ENCODE measurements at regions not wholly inside any gene's neighbourhood (a gene's known extent, or its start where the extent isn't known, plus 50 kb on each side); places are given as distances from the start of the nearest gene placed in this dataset.
"Not testable (repeated sequence)": the region's sequence is repeated elsewhere in the genome, so short reads cannot be mapped to it uniquely, and the experiment has no call there.

DNA sequence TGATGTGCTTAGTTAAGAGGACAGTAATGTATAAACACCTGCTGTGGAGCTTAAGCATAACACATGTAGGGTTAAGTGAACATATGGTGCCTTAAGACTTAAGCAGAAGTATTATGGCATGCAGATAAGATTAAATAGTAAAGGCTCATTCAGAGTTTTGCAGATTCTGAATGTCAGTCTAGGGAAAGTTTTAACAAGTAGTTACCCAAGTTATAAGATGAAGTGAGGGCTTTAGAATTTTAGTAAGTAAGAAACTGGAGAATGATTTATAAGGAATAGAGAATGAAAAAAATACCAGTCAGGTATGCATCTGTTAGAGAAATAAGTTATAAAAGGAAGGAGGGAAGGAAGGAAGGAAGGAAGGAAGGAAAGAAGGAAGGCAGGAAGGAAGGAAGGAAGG, 902.1 kb downstream of the TRAM1L1 start:
- in situ Hi-C loops (cut with MboI; ENCODE audit: low sequenced_read_pairs): no loop called here

DNA sequence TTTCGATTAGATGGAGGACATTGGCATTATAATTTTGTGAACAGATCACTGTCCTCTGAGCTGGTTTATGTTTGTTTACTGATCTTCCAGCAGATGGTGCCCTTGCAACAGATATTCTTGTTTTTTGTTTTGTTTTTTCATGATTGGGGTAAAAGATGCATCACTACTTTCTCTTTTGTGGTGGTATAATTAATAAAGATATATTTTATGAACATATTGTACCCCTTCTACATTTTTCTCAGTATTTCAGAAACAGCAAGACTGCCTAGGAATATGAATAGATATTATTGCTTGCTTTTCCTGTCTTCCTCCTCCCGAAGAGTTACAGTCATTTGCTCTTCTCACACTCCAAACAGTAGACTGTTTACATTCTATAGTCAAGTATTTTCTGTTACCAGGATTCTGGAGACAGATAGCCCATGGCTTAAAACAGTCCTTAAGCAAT, 905.2 kb downstream of the TRAM1L1 start:
- in situ Hi-C loops (cut with MboI; ENCODE audit: low sequenced_read_pairs): no loop called here

DNA sequence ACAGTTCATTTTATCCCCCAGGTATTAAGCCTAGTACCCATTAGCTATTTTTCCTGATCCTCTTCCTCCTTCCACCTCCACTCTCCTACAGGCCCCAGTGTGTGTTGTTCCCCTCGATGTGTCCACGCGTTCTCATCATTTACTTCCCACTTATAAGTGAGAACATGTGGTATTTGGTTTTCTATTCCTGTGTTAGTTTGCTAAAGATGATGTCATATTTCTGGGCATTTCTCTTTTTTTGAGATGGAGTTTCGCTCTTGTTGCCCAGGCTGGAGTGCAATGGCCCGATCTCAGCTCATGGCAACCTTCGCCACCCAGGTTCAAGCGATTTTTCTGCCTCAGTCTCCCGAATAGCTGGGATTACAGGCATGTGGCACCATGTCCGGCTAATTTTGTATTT, 934.0 kb downstream of the TRAM1L1 start:
- in situ Hi-C loops (cut with MboI; ENCODE audit: low sequenced_read_pairs): not testable (repeated sequence)

DNA sequence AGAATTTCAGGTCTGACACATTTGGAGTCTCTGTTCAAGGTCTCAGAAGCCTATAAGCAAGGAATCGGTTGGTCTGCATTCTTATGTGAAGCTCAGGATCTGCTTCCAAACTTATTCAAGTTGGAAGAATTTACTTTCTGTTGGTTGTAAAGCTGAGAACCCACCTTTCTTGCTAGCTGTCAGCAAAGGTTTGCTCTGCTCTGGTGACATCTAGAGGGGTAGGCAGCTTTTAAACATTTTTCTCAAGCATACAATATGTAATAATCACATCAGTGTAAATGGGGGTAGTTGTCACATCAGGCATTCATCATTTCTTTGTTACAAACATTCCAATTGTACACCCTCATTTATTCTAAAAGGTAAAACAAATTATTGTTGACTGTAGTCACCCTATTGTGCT, 935.2 kb downstream of the TRAM1L1 start:
- in situ Hi-C loops (cut with MboI; ENCODE audit: low sequenced_read_pairs): no loop called here

DNA sequence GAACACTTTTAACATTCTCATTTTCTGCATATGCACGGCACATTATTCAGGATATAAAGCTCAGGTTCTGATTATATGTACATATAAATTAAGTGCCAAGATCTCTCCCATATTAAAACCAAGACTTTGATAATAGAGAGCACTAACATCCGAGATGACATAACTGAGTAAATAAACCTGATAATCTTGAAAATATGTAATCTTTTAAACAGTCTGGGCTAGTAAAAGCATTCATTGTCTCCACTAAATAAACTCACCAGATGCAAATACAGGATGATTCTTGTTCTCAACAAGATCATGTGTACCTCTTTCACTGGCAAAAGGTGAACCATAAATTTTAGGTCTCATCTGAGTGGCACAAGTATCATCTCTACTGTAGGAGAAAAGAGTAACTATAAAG, 942.2 kb downstream of the TRAM1L1 start:
- in situ Hi-C loops (cut with MboI; ENCODE audit: low sequenced_read_pairs): no loop called here

DNA sequence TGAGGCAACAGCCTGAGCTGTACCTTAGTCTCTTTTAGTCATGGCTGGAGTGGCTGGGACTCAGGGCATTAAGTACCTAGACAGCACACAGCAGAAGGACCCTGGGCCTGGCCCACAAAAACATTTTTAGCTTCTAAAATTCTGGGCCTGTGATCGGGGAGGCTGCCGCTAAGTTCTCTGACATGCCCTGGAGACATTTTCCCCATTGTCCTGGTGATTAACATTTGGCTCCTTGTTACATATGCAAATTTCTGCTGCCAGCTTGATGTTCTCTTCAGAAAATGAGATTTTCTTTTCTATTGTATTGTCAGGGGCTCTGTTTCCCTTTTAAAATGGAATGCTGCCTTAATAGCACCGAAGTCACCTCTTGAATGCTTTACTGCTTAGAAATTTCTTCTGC, 952.4 kb downstream of the TRAM1L1 start:
- in situ Hi-C loops (cut with MboI; ENCODE audit: low sequenced_read_pairs): no loop called here

DNA sequence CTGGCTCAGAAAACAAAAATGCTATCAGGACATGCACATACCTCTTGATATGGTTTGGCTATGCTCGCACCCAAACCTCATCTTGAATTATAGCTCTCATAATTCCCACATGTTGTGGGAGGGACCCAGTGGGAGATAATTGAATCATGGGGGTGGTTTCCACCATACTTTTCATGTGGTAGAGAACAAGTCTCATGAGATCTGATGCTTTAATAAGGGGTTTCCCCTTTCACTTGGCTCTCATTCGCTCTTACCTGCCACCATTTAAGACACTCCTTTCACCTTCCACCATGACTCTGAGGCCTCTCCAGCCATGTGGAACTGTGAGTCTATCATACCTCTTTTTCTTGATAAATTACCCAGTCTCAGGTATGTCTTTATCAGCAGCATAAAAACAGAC, 958.6 kb downstream of the TRAM1L1 start:
- in situ Hi-C loops (cut with MboI; ENCODE audit: low sequenced_read_pairs): no loop called here

DNA sequence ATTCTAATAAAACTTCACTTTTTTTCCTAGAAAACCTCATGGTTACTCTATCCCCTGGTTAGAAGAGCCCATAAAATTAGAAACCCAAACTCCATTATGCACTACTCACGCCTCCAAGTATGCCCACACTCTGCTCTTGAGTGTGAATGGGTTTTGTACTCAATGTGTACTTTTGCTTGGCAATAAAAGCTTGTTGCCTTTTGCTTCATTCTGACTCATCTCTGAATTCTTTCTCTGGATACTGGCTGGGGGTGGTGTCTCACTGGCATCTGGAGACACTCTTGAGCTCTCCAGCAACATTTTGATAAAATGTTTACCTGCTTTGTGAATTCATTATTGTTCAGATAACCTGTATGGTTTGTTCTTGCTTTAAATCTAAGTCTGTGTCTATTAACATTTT, 963.3 kb downstream of the TRAM1L1 start:
- in situ Hi-C loops (cut with MboI; ENCODE audit: low sequenced_read_pairs): no loop called here

DNA sequence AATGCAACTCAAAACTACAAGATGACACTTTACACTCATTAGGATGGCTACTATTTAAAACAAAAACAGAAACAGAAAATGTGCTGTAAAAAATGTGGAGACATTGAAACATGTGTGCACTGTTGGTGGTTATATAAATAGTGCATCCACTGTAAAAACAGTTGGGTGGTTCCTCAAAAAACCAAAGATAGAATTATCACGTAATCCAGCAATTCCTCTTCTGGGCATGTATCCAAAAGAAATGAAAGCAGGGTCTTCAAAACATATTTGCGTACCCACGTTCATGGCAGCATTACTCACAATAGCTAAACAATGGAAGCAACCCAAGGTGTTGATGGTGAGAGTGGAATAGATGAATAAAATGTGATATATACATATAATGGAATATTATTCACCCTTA, 967.2 kb downstream of the TRAM1L1 start:
- in situ Hi-C loops (cut with MboI; ENCODE audit: low sequenced_read_pairs): no loop called here

DNA sequence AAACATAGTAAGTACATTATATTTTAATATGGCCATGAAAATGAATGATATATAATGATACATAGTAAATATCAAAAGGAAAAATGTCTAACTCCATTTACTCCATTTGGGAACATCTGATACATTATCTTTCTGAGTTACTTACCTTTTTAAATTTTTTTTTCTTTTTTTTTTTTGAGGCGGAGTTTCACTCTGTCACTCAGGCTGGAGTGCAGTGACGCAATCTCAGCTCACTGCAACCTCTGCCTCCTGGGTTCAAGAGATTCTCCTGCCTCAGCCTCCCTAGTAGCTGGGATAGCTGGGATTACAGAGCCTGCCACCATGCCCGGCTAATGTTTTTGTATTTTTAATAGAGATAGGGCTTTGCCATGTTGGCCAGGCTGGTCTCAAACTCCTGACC, 972.5 kb downstream of the TRAM1L1 start:
- in situ Hi-C loops (cut with MboI; ENCODE audit: low sequenced_read_pairs): not testable (repeated sequence)

DNA sequence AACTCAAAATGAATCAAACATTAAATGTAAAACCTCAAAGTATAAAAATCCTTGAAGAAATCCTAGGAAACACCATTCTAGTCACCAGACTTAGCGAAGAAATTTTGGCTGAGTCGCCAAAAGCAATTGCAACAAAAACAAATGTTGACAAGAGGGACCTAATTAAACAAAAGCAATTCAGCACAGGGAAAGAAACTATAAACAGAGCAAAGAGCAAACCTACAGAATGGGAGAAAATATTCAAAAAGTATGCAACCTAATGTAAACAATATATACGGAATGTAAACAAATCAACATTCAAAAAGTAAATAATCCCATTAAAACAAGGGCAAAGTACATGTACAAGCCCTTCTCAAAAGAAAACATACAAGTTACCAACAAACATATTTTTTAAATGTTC, 974.7 kb downstream of the TRAM1L1 start:
- in situ Hi-C loops (cut with MboI; ENCODE audit: low sequenced_read_pairs): no loop called here

DNA sequence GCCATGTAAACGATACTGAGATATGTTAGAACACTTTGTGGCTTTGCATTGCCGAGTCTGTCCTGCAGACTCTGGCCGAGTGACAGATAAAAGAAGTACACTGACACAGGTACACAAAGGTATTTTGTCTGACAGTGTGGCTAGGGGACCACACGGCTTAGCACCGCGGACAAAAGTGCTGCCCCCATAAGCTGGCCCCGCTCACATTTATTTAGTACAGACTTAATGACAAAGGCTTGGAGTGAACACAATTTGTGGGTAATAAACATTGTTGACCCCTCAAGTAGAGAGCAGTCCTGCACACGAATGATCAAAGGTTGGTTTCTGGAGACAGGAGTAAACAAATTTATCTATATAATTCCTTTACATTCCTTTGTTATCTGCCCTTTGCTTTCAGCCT, 976.8 kb downstream of the TRAM1L1 start:
- in situ Hi-C loops (cut with MboI; ENCODE audit: low sequenced_read_pairs): no loop called here

DNA sequence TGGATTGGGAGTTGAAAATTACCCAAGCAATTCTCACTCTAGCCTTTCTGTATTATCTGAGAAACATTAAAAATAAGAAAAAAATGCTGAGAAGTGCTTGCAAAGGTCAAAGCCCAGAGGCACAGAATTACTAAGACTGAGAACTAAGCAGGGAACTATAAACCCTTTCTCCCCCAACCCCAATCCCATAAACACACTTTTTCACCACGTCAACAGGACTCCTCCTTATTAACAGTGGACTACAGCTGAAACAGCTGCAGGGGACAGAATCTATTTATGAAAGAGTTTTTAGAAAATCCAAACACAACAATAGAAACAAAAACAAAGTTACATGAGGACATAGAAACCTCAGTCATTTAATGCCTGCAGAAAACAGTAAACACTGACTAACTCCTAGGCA, 984.1 kb downstream of the TRAM1L1 start:
- in situ Hi-C loops (cut with MboI; ENCODE audit: low sequenced_read_pairs): no loop called here

DNA sequence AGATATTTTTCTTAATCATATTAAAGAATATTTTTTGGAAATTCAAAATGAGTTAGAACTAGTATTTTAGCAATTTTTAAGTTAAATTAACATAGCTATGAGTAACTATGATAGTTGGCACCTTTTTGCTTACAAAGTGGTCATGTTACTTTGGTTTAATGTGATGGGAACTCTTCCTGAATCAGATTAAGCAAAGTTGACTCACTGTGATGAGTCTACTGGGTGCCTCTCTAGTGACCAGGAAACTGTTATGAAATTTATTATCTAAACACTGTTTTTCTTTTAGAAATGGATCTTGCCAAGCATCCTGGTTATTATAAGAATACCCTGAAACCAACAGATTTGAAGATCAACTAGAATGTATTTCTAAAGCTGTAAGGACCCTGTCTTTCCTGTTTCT, 985.8 kb downstream of the TRAM1L1 start:
- in situ Hi-C loops (cut with MboI; ENCODE audit: low sequenced_read_pairs): no loop called here

DNA sequence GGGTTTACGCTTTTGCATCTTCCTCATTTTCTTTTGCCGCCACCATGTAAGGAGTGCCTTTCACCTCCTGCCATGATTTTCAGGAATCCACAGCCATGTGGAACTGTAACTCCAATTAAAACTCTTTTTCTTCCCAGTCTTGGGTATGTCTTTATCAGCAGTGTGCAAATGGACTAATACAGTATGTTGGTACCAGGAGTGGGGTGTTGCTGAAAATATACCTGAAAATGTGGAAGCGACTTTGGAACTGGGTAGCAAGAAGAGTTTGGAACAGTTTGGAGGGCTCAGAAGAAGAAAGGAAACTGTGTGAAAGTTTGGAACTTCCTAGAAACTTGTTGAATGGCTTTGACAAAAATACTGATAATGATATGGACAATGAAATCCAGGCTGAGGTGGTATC, 983.9 kb upstream of the NDST4 start:
- in situ Hi-C loops (cut with MboI; ENCODE audit: low sequenced_read_pairs): not testable (repeated sequence)

DNA sequence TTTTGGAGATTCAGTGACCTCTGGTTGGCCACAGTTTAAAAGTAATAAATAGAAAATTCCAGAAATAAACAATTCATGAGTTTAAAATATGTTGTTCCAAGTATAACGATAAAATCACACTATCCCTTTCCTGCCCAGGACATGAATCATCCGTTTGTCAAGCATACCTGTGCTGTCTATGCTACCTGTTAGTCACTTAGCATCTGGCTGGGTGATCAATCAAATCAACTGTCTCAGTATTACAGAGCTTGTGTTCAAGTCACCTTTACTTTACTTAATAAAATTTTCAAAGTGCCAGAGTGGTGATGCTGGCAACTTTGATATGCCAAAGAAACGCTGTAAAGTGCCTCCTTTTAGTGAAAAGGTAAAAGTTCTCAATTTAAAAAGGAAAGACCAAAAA, 979.5 kb upstream of the NDST4 start:
- in situ Hi-C loops (cut with MboI; ENCODE audit: low sequenced_read_pairs): no loop called here

DNA sequence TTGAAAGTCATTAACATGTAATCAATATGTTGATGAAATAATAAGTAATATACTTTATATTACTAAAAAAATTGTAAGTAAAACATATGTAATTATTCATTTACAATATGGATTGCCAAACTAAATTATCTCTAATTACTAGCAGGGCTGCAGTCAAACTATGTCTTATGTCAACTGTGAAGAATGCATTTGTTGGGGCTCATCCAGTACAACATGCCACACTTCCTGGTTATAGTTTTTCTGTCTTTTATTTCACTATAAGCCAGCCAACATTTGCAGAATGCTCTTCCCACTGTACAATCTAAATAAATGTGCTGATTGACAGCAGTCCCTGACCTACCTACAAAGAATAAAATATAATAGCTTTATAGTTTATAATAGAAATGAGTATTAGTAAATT, 975.4 kb upstream of the NDST4 start:
- in situ Hi-C loops (cut with MboI; ENCODE audit: low sequenced_read_pairs): no loop called here

DNA sequence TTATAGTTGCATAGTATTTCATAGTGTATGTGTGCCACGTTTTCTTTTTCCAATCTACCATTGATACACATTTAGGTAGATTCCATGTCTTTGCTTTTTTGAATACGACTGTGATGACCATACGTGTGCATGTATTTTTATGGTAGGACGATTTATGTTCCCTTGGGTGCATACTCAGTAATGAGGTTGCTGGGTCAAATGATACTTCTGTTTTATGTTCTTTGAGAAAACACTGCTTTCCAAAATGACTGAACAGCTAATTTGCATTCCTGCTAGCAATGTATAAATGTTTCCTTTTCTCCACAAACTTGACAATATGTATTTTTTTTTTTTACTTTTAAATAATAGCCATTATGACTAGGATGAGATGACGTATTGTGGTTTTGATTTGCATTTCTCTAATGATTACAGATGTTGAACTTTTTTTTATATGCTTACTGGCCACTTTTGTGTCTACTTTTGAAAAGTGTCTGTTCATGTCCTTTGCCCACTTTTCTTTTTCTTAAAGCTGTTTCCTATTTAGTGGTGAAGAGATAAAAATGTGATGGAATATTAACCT, 969.5 kb upstream of the NDST4 start:
- in situ Hi-C loops (cut with MboI; ENCODE audit: low sequenced_read_pairs): no loop called here

DNA sequence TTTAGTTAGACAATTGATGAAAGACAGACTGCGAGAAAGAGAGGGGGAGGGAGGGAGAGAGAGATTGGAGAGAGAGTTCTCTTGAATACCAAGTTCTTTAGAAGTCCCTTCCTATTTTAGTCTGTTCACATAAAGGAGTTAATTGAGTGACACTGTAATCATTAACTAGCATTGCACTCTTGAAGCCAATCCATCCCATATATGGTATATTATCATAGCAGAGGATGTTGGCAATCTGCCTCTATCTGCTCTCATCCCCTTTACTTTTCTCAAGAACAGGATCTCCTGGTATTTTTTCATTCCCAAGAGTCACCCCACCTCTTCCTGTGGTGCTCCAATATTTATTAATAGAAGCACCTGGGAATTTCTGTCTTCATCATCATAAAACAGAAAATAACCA, 959.6 kb upstream of the NDST4 start:
- in situ Hi-C loops (cut with MboI; ENCODE audit: low sequenced_read_pairs): no loop called here

DNA sequence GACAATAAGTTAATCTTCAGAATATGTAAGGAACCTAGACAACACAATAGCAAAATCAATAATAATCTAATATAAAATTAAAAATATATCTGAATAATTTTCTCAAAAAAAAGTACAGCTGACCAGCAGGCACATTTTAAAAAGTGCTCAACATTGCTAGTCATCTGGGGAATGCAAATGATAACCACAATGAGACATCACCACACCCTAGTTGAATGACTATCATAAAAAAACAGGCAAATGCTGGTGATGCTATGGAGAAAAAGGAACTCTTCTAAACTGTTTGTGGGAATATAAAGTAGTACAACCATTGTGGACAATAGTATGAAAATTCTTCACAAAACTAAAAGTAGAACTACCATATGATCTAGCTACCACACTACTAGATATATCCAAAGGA, 956.9 kb upstream of the NDST4 start:
- in situ Hi-C loops (cut with MboI; ENCODE audit: low sequenced_read_pairs): no loop called here

DNA sequence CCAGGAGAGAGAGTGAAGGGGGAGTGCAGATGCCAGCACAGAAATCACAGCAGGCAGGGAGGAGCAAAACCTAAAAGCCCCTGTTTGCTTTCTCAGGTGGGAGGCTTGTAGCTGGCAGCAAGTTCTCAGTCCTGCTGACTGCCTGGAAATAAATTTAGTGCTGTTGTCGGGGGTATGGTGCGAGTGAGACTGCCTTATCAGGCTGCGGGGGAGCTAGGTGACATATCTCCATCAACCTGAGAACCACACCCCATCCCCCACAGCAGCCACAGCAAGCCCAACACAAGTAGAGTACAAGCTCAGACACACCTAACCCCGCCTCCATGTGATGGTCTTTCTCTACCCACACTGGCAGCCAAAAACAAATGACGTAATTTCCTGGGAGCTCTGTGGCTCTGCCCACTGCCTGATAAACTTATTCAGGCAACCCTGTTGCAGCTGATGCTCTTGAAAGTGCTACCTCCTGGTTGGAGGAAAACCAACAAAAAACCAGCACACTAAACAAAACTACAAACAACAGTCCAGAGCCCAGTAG, 953.4 kb upstream of the NDST4 start:
- in situ Hi-C loops (cut with MboI; ENCODE audit: low sequenced_read_pairs): no loop called here

DNA sequence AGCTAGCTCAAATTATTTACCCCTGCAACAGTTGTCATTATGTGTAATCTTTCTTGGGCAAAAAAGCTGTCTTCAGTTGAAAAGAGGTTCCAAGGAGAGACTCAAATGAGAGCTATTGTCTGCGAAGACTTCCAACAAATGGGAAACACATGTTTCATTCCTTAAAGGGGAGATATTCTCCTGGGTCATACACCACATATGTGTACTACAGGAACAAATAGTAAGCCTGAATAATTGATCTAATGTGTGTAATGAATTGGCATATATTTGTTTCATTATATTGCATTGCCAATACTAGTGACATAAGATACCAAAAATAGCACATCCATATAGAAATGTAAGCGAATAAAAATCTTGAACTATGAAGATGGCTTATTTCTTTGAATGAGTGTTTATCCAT, 950.9 kb upstream of the NDST4 start:
- in situ Hi-C loops (cut with MboI; ENCODE audit: low sequenced_read_pairs): no loop called here

DNA sequence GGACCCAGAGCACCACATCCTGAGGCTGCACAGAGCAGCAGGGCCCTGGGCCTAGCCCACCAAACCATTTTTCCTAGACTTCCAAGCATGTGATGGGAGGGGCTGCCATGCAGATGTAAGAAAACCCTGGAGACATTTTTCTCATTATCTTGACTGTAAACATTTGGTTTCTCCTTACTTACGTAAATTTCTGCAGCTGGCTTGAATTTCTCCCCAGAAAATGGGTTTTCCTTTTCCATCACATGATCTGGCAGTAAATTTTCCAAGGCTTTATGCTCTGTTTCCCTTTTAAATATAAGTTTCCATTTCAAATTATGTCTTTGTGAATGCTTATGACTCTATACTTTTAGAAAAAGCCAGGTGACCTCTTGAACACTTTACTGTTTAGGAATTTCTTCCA, 945.9 kb upstream of the NDST4 start:
- in situ Hi-C loops (cut with MboI; ENCODE audit: low sequenced_read_pairs): no loop called here
